COLO829 (cell line): ENCODE measurements at regions not wholly inside any gene's neighbourhood (a gene's known extent, or its start where the extent isn't known, plus 50 kb on each side); places are given as distances from the start of the nearest gene placed in this dataset.
"Not testable (repeated sequence)": the region's sequence is repeated elsewhere in the genome, so short reads cannot be mapped to it uniquely, and the experiment has no call there.

ENCODE experiments used
- DNase-seq: peaks from one replicate; pipeline ENCODE4 v3.0.0; 2012; ENCODE audit warnings: low spot score

DNA sequence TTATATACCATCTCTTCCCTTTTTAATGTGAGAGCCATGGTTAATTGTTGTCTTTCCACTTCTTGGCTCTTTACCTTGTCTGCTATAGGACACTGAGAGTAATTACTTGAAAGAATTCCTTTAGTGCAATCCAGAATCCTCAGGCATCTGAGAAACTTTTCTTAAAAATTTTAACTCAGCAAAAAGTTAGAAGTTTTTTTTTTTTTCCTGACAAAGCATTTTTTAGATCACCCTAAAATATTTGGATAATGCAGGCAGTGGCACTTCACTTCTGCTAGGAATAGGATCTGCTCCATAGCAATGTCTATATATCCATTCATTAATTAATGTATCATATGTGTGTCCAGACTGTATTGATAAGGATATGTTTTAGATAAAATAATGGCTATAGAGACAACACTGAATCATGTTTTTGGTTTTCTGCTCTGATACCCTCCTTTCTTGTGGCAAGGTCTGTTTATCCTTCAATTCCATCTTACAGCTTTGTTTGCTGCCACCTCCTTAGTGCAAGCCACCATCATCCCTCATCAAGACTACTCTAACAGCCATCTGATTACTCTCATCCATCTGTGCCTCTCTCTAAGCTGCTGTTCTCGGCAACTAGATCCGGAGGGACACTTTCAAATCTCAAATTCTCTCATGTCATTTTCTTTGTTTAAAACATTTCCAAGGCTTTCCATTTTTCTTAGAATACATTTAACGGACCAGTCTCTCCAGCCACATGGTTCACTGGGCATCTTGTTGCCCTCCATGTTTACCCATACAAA lies 563.5 kb downstream of the EDEM1 start:
- DNase-seq: no peak

DNA sequence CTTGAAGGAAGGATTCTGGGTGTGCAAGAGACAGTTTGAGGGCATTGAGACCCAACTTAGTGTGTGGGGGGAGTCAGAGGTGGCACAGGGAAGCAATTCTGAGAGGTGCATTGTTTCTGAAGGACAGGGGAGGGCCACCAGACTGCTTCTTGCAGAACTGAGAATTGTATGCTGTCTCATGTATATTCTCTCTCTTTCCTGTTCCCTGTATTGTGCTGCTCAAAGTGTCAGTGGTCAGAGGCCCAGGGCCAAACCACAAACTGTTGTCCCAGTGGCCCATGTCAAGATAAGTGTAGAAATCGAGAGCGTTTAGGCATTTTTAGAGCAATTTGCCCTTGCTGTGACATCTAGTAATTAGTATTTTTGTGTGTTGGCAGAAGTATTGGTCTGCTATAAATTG lies 567.1 kb downstream of the EDEM1 start:
- no peak for DNase-seq

DNA sequence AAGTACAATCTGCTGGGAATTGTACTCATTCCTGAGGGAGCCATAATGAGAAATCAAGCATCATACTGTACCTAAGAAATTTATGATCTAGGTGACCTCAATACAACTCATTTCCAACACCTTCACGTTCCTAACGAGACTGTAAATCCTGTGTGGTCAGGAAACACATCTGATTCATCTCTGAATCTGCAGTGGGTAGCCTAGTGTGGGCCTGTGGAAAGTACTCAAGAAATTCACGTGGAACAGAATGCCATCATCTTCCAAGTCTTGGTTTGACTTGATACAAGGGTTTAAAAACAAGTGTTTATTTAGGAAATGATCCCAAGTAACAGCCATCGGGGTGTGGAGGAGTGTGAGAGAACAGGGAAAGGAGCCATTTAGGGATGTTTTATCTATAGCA lies 568.9 kb downstream of the EDEM1 start:
- no peak for DNase-seq

DNA sequence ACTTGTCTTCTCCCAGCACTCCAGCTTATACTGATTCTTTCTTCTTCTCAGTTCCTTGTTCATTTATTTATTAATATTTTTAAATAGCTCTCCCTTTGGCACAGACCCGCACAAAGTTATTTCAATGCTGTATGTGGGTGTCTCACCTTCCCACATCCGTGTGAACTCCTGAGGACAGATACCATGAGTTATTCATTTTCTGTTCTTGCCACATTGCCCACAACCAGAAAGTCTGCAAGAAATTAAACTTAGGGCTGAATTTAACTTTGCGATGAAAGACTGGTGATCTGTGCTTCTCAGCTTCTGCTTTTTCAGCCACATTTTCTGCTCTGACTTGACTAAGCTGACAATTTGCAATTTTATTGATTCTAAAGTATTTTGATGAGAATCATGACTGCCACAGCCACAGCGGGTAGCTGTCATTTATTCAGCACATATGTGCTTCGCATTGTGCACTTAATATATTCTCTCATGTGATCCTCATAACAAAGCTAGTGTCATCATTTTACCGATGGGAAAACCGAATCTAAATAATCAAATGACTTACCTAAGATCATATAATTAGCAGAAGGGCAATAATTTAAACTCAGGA lies 569.8 kb downstream of the EDEM1 start:
- DNase-seq: no peak

DNA sequence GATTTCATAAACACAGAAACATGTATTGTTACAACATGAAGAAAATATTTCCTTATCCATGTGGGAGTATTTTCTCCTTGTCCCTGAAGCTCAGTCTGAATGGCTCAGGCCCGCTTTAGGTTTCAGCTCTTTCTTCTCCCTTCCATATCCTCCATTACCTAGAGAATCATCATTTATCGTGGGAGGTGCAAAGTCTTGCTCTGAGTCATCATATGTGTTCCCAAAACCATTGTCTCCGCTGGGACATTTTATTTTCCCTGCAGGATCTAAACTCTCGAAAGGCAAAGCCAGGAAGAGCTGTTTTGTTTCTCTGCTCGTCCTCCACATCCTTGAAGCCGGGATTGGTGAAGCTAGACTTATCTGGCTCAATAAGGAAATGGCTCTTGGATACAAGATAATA lies 571.2 kb downstream of the EDEM1 start:
- DNase-seq: no peak

DNA sequence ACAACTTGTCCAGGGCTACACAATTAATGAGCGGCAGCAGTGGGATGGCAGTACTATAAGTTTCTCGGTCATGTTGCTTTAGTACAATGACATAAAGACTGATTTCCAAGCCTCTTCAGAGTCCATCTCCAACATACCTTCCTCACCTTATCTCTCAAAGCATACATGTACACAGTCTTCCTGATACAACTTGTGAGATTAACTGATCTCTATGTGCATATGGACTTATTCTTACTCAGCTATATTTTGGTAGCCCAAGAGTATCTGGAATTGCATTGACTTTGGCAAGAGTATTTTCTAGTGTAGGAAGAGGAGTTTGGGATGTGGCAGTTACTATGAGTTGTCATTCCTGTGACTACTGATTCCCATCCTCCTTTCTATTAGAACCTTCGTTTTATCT lies 575.0 kb downstream of the EDEM1 start:
- DNase-seq: no peak

DNA sequence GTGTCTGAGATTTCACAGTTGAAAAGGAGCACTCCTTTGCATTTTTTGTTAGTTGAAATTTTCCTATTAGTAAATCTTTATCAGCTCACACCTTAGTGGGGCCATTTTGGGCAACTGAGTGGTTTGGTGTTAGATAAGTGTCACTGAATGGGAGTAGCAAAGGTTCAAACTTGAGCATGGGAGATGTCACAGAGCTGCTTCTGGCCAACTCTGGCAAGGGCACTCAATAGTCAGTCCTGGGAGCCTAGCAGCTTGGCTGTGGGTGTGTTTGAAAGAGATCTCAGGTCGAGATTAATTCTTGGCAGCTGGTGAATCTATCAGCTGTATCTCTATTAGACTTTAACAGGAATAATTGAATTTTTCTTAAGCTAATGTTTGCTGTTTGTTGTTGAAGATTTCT lies 579.3 kb downstream of the EDEM1 start:
- no peak for DNase-seq

DNA sequence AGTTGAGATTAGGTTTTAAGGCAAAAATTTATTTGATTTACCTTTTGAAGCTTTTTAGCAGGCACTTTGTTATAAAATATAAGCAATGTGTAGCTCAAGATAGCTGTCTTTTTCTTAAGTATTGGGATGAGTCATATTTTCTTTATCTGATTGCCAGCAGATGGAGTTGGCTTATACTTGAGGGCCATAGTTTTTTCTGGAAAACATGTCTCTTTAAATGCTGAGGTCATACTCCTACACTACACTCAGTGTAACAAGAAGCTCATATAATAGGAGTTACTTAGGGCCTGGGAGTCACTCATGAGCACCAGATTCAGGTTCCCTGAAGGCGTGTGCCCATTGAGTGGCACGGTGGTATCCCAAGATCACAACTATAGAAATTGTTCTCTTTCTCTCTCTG lies 579.8 kb downstream of the EDEM1 start:
- DNase-seq: no peak

DNA sequence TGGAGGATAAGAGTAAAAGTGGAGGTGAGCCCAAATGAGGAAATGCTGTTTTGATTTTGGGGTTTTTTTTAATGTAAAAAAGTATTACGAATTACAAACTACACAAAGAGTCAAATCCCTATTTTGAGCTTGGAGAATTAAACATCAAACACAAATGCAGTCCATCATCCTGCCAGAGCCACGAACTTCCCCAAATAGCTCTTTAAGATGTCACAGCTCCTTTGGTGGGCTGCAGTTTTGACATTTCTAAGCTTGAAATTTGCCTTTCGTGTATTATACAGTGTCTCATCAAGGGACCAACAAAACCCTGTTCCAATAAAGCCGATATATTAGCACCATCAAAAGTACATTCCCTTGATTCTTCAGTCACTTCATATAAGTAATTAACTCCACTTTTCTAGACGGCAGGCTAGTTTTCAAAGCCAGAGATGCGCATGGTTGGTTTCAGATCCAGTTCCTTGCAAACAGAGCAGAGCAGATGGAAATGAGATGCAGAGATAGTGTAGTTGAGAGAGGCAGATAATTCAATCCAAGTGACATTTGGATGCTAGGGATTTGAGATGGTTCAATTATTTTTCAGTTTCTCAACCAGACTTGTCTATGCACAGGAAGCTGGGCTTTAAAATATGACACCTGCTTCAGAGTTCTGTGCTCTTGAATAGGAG lies 580.9 kb downstream of the EDEM1 start:
- DNase-seq: no peak

DNA sequence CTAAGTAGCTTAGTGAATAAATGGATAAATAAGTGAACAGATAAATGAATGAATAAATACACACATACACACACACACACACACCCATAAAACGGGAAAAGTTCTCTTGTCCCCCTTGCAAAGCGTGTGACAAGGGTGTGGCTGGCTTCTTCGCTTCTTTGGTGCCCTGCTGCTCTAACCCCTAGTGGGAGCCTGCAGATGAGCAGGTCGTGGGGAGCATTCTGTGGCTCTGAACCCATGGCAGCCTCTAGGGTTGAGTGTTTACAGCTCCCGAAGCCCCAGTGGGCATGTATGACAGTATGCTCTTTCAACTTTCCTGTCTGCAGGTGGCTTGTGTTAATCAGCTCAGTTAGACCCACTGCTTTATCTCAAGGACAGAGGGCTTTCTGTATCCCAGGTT lies 582.3 kb downstream of the EDEM1 start:
- no peak for DNase-seq

DNA sequence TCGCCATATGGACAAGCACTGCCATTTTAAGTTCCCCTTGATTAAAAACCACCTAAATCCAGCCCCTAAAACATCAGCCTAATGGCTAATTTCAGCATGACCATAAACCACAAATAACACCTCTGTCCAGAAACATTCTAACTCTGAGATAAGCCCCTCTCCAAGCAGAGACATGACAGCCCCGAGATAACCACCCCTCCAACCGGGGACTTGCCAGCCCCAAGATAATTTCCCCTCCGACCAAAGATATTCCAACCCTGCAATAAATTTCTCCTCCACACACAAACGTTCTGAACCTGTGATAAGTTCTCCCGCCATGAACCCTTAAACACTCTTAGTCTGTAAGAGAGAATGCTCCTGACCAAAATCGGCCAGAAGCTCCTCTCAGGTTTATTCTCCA lies 586.8 kb downstream of the EDEM1 start:
- DNase-seq: no peak

DNA sequence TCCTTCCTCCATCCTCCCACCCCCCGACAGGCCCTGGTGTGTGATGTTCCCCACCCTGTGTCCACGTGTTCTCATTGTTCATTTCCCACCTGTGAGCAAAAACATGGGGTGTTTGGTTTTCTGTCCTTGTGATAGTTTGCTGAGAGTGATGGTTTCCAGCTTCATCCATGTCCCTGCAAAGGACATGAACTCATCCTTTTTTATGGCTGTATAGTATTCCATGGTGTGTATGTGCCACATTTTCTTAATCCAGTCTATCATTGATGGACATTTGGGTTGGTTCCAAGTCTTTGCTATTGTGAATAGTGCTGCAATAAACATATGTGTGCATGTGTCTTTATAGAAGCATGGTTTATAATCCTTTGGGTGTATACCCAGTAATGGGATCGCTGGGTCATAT lies 587.6 kb downstream of the EDEM1 start:
- DNase-seq: not testable (repeated sequence)

DNA sequence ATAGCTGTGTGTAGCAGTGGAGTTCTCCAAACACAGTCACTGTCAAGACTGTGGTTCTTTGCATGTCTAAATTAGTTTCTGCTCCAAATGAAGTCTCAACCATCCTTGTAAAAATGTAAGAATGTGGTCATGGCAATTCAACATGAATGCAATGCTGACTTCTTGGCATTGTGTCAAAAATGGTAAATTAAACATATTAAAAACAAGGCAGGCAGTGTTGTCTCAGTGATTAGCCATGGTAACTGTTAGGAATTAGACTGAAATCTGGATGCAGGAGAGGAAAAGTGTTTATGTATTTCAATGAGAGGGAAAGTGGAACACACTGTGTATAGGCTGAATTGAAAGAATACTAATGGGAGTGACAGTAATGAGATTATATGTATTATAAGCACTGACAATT lies 597.2 kb downstream of the EDEM1 start:
- DNase-seq: no peak

DNA sequence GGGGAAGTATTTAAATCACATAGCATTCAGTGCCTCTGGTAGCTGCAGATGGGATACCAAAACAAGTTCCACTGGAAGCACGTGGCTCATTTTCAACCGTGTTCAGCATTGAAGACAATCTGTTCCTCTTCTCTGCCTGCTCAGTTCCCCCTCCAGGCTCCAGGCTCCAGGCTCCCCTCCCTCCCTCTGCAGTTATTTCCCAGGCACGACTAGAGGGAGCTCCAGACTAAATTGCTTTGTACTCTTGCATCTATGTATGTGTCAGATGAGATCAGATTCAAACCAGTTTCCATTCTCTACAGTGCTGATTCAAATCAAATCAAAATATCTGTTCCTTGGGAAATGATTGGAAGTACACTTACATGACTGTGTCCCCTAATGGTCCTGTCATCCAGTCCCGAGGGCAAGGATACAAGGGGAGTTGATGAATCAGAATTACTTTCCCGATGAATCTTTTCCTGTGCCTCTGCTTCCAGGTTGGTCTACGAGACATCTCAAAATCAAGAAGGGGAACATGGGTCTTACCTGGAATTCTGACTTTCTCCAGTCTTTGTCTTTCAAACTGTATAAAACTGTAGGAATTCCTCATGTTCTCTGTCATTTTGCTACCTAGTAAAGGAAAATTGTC lies 600.5 kb downstream of the EDEM1 start:
- DNase-seq: no peak

DNA sequence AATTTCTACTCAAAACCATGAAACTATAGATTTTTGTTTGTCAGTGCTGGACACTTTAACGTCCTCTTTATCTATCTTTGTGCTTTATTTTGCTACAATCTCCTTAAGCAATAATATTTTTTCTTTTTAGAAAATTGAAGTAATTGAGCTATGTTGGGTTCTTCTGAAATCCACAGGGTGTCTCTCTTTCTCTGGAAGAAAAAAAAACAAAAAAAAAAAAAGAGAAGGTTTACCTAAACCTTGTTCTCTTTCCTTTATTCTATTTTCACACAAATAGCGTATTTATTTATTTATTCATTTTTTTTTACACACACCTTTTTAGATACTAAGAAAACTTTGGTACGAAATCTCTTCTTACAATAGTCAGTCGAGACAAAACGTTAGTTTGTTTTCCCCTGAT lies 601.0 kb downstream of the EDEM1 start:
- DNase-seq: no peak

DNA sequence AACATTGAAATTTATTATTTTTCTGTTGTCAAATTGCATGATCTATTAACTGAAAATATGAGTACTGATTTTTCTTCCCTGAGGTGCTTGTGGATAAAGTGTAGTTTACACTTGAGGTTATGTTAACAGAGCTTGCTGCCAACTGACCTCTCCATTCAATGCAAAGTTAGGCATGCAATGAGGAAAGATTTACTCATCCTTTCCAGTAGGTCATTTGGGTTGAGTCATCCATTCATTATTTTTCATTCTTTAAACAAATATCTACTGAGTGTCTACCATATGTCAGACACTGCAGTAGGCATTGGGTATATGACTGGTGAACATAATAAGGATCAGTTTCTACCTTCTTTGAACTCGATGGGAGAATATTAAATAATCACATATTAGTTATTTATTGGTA lies 604.1 kb downstream of the EDEM1 start:
- peak; percentile 0 for DNase-seq

DNA sequence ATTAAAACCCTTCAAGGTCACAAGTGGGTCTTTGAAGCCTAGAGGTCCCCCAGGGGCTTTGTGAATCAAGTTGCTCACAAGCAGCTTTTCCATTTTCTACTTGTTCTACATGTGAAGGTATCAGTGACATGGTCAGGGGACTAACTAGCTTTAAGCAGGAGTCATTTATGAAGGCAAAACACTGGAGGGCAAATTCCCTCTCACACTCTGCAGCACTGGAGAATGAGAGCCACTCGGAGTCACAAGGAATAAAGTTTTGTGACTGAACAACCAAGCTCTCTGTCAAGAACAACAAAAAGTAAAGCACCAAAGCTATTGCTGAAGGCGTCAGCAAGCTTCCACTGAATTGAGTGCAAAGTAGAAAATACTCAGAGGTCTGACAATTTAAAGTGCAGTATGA lies 609.0 kb downstream of the EDEM1 start:
- DNase-seq: no peak

DNA sequence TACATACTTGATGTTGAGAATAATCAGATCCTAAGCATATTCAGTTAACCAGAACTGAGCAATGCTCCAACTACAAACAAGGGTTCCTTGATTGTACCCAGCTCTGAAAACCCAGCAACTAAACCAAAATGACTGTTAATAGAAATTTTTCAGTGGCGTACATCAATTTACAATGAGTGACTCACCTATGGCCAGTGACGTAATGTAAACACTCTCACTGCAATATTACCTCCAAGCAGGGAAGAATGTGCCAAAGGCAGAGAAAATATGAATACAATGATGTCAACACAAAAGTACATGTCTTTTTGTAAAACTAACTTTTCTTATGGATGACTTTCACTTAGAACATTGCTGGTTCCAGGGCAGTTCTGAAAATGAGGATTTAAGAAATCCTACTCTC lies 611.3 kb downstream of the EDEM1 start:
- DNase-seq: no peak

DNA sequence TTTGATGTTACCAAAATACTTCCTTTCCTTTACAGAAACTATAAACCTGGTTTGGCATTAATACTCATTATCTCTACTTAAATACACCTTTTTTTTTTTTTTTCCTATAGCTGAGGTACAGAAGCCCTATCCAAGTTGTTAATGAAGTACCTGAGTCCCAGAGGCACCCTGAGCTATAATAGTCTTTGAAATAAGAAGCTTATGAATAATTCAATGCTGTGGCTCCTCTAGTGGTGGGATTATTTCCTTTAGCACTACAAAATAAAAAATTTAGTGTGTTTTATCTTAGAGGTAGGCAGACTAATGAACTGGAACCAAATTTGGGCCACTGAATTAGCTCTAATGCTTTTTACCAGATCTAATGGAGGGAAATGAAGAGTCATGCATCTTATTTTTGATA lies 611.9 kb downstream of the EDEM1 start:
- no peak for DNase-seq

DNA sequence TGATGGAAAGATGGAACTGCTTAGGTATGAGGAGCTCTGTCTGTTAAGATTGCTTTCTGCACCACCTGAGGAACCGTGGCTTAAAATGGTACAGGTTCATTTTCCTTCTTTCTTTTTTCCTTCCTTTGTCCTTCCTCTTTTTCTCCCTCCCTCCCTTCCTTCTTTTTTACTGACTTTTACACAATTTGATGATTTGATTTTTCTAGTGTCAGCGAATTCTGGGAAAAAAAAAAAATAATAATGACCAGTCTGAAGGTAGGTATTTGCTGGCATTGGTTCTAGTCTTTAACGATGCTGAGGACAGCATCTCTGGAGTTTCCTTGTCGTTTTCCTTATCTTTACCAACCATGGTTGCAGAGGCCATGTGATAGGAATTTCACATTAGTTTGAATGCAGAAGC lies 613.5 kb downstream of the EDEM1 start:
- DNase-seq: no peak

DNA sequence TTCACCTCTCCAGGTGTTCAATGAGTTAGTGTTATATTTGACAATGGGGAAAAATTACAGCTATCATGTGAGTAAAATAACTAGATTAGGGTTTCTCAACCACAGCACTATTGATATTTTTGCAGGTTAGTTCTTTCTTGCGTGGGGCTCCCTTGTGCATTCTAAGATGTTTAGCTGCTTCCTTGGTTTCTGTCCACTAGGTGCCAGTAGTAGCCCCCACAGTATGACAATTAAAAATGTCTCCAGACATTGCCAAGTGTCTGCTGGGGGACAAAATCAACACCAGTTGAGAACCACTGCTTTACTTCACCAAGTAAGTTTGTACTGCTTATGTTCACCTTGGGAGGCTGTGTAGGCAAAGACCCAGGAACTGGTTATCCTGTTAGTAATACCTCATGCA lies 618.7 kb downstream of the EDEM1 start:
- no peak for DNase-seq

DNA sequence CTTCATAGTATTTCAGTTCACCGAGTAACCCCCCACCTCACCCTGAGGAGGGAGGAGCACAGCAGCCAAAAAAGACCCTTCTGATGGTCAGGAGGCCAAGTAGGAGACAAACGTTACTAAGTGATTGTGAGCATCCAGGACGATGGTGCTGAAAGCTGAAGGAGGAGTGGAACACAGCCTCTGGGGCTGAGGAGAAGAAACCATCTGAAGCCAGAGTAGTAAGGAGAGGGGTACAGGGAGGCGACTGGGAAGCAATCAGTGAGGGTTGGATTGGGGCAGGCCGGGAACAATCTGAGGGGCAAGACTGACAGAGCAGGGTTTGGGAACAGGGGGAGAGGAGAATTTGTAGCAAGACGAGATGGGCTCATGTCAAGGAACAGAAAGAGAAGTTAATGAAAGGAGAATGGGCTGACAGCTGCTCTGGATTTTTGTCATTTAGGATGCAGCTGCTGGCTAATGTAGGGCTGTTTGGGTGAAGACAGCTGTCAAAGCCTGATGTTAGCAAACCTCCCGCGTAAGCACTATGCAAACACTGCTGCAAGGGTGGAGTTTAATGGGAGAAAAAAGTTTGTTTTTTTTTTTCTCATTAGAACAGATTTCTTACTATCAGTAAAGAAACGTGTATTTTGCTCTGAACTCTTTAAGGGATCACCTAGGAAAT lies 622.2 kb downstream of the EDEM1 start:
- DNase-seq: no peak

DNA sequence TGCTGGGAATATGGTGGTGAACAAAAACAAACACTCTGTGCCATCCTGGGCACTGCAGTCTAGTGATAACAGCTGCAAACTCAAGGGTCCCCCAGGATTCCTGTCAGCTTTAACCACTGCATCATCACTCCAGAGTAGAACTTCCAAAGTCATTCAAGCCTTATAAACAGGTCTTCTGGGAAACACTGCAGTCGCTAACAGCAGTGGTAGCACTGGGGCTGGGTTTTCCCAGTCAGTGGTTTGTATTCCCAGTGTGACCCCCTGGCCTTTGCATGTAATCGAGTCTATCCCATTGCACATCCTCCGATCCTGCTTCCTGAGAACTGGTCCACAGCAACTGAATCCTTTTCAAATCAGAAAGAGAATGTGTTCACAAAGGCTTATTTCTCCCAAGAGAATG lies 623.5 kb downstream of the EDEM1 start:
- no peak for DNase-seq
